Tibial nerve (tissue), 4 donors: ENCODE measurements at regions not wholly inside any gene's neighbourhood (a gene's known extent, or its start where the extent isn't known, plus 50 kb on each side); places are given as distances from the start of the nearest gene placed in this dataset.
"Not testable (repeated sequence)": the region's sequence is repeated elsewhere in the genome, so short reads cannot be mapped to it uniquely, and the experiment has no call there.

Experiments
- CTCF ChIP-seq, 5 experiments: fragments of 200-600 bp in 3 of 5; fragments of 450-650 bp in 2 of 5; sonication (generic) in 3 of 5; IDR thresholded peaks; one replicate each; pipeline ENCODE4 v1.5.1; 2016 to 2019; ENCODE audit warnings: antibody characterized with exemption in 5 of 5, mild to moderate bottlenecking in 3 of 5, moderate library complexity in 2 of 5
- EP300 ChIP-seq, 2 donors: sonication (generic); formaldehyde crosslinking; IDR thresholded peaks; one replicate each; pipeline ENCODE4 v1.6.1; 2017; ENCODE audit warnings: antibody characterized with exemption in 2 of 2, mild to moderate bottlenecking in 1 of 2
- POLR2A ChIP-seq, 2 donors: fragments of 450-650 bp; IDR thresholded peaks; one replicate each; pipeline ENCODE4 v1.6.1; 2017; ENCODE audit warnings: antibody characterized with exemption in 2 of 2, mild to moderate bottlenecking in 2 of 2, moderate library complexity in 2 of 2

- TF ChIP-seq POLR2A, CTCF, EP300 (IDR thresholded peaks at IDR 0.05): not testable (repeated sequence)
Measured at GRCh38 chr21:14281188-14281900, 65.4 kb downstream of the RBM11 start.
